Natural killer cell (primary cell): ENCODE measurements at regions not wholly inside any gene's neighbourhood (a gene's known extent, or its start where the extent isn't known, plus 50 kb on each side); places are given as distances from the start of the nearest gene placed in this dataset.

Experiments used
- ATAC-seq, 3 donors: fragments of 150-1000 bp in 2 of 3; fragments of 200-7000 bp in 1 of 3; cut with Tn5 transposase; 1 replicate in 1 of 3; 2 replicates in 2 of 3; pipeline ENCODE4 v1.10.0; 2021; ENCODE audit warnings: mild to moderate bottlenecking in 2 of 3, moderate library complexity in 2 of 3
- DNase-seq, 2 donors: peaks; one replicate each; pipeline versions ENCODE4 v3.0.0 to v3.0.0-alpha.2; 2013 to 2021; ENCODE audit warnings: mixed read lengths in 1 of 2
- H3K27ac ChIP-seq: one replicate; pipeline ENCODE4 v1.5.1; 2013; ENCODE audit warnings: mild to moderate bottlenecking, low read length
- H3K27me3 ChIP-seq: one replicate; pipeline ENCODE4 v1.6.1; 2013; ENCODE audit warnings: low read length; ENCODE audit not compliant: control insufficient read depth, insufficient read depth
- H3K36me3 ChIP-seq: one replicate; pipeline ENCODE4 v1.6.1; 2013; ENCODE audit warnings: low read length; ENCODE audit not compliant: control insufficient read depth, insufficient read depth
- H3K4me1 ChIP-seq: one replicate; pipeline ENCODE4 v1.6.1; 2013; ENCODE audit warnings: low read length; ENCODE audit not compliant: control insufficient read depth, insufficient read depth
- H3K4me3 ChIP-seq: one replicate; pipeline ENCODE4 v1.5.1; 2013; ENCODE audit warnings: low read length
- H3K9me3 ChIP-seq: one replicate; pipeline ENCODE4 v1.6.1; 2013; ENCODE audit warnings: low read length; ENCODE audit not compliant: control insufficient read depth, insufficient read depth
- H3K27ac Mint-ChIP-seq, 2 donors: one replicate each; pipeline ENCODE4 v1.8.0; 2022; ENCODE audit warnings: mild to moderate bottlenecking in 2 of 2, mixed read lengths in 2 of 2, moderate library complexity in 1 of 2
- H3K27me3 Mint-ChIP-seq, 2 donors: one replicate each; pipeline ENCODE4 v1.8.0; 2022; ENCODE audit warnings: low read depth in 2 of 2, mixed read lengths in 2 of 2
- H3K36me3 Mint-ChIP-seq: one replicate; pipeline ENCODE4 v1.8.0; 2022; ENCODE audit warnings: mixed read lengths
- H3K4me1 Mint-ChIP-seq, 2 donors: one replicate each; pipeline ENCODE4 v1.8.0; 2022; ENCODE audit warnings: mixed read lengths in 2 of 2
- H3K4me3 Mint-ChIP-seq: one replicate; pipeline ENCODE4 v1.8.0; 2022; ENCODE audit warnings: mild to moderate bottlenecking, moderate library complexity, mixed read lengths
- H3K9me3 Mint-ChIP-seq, 2 donors: one replicate each; pipeline ENCODE4 v1.8.0; 2022; ENCODE audit warnings: mixed read lengths in 2 of 2
- WGBS: methylation state at CpG from one replicate; pipeline ENCODE4 v1.1.7; 2013; ENCODE audit warnings: missing lambda C conversion rate; ENCODE audit not compliant: insufficient coverage; 5-methylcytosine and 5-hydroxymethylcytosine counted together
- intact Hi-C: fragments of 100-400 bp; cut with micrococcal nuclease; formaldehyde crosslinking; loops from one replicate; pipeline ENCODE4 v1.14.2; 2022
- TF ChIP-seq, protein P1 (sequence below): fragments of 200-600 bp; IDR thresholded peaks from one replicate; pipeline ENCODE4 v1.8.0; 2022; ENCODE audit warnings: antibody characterized with exemption

GRCh38 chr6:33875141-33875581, 71.4 kb upstream of the MLN start:
- H3K4me3 ChIP-seq: no peak overlapping the region
- H3K9me3 ChIP-seq: no peaks in the 10 kb centered on the region
- no peaks in the 10 kb centered on the region for H3K9me3 Mint-ChIP-seq
- ATAC-seq: no peak
- no peaks in the 10 kb centered on the region for H3K36me3 ChIP-seq
- intact Hi-C loops: no loop called here
- no peak overlapping the region for H3K4me3 Mint-ChIP-seq
- peaks cover 59 to 80% of the 10 kb centered on the region in 2 donors for H3K27me3 Mint-ChIP-seq
- no peak overlapping the region for H3K27ac Mint-ChIP-seq
- no peaks in the 10 kb centered on the region for H3K4me1 ChIP-seq
- 68% methylated on average over 6 of the region's 6 CpGs for WGBS
- TF ChIP-seq, protein P1, sequence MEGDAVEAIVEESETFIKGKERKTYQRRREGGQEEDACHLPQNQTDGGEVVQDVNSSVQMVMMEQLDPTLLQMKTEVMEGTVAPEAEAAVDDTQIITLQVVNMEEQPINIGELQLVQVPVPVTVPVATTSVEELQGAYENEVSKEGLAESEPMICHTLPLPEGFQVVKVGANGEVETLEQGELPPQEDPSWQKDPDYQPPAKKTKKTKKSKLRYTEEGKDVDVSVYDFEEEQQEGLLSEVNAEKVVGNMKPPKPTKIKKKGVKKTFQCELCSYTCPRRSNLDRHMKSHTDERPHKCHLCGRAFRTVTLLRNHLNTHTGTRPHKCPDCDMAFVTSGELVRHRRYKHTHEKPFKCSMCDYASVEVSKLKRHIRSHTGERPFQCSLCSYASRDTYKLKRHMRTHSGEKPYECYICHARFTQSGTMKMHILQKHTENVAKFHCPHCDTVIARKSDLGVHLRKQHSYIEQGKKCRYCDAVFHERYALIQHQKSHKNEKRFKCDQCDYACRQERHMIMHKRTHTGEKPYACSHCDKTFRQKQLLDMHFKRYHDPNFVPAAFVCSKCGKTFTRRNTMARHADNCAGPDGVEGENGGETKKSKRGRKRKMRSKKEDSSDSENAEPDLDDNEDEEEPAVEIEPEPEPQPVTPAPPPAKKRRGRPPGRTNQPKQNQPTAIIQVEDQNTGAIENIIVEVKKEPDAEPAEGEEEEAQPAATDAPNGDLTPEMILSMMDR: no peak
- DNase-seq: no peak
- no peaks in the 10 kb centered on the region for H3K4me1 Mint-ChIP-seq
- no peak overlapping the region for H3K27ac ChIP-seq
- no peaks in the 10 kb centered on the region for H3K36me3 Mint-ChIP-seq
- peaks cover 5% of the 10 kb centered on the region for H3K27me3 ChIP-seq

DNA sequence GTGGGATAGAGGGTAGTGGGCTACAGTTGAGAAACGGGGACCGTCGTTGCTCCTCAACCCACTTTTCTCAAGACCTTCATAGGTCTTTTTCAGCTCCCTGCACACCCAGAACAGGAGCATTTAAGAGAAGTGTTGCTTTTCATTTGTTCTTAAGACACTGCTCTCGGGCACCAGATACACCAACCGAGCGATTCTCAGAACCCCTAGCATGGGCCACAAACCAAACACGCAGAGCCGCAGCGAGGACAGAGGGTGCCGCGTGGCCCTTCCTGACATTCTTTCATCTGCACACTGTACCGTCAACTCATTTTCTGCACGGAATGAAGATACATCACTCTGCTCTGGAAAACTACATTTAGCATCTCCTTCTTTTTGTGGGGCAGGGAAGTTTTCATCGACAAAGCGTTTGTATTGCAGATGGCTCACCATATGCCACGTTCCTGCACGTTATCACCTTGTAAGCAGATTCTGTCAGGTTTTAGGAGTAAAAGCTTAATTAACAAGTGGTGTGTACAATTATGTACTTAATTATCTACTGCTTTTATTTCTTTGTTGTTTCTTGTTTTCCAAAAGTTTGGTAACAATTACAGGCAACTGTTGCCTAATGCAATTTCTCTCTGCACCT, 70.4 kb upstream of the MLN start:
- no peak for DNase-seq
- no peaks in the 10 kb centered on the region for H3K36me3 Mint-ChIP-seq
- no peaks in the 10 kb centered on the region for H3K4me1 Mint-ChIP-seq
- Histone ChIP-seq H3K36me3 (no peaks in the 10 kb centered on the region), H3K4me1 (no peaks in the 10 kb centered on the region), H3K27ac (no peak overlapping the region), H3K27me3 (peaks cover 12% of the 10 kb centered on the region), H3K4me3 (no peak overlapping the region), H3K9me3 (no peaks in the 10 kb centered on the region)
- no peak overlapping the region for H3K4me3 Mint-ChIP-seq
- no peak overlapping the region for H3K27ac Mint-ChIP-seq
- 93% methylated on average over 17 of the region's 17 CpGs for WGBS
- H3K9me3 Mint-ChIP-seq: no peaks in the 10 kb centered on the region
- TF ChIP-seq, protein P1: no peak
- intact Hi-C loops: no loop called here
- H3K27me3 Mint-ChIP-seq: peaks cover 62 to 76% of the 10 kb centered on the region in 2 donors
- no peak for ATAC-seq

- ATAC-seq (no peak), DNase-seq (no peak)
- Histone ChIP-seq H3K36me3 (no peaks in the 10 kb centered on the region), H3K27me3 (peaks cover 16% of the 10 kb centered on the region), H3K4me1 (no peaks in the 10 kb centered on the region), H3K4me3 (no peak overlapping the region), H3K27ac (no peak overlapping the region), H3K9me3 (no peaks in the 10 kb centered on the region)
- Mint-ChIP-seq H3K27ac (no peak overlapping the region), H3K4me1 (no peaks in the 10 kb centered on the region), H3K36me3 (no peaks in the 10 kb centered on the region), H3K9me3 (no peaks in the 10 kb centered on the region), H3K27me3 (peaks cover 60 to 78% of the 10 kb centered on the region in 2 donors), H3K4me3 (no peak overlapping the region)
- TF ChIP-seq, protein P1: no peak
- 83% methylated on average over 7 of the region's 7 CpGs for WGBS
- intact Hi-C loops: no loop called here
Observed at GRCh38 chr6:33872761-33873160, 69.0 kb upstream of the MLN start.

DNA sequence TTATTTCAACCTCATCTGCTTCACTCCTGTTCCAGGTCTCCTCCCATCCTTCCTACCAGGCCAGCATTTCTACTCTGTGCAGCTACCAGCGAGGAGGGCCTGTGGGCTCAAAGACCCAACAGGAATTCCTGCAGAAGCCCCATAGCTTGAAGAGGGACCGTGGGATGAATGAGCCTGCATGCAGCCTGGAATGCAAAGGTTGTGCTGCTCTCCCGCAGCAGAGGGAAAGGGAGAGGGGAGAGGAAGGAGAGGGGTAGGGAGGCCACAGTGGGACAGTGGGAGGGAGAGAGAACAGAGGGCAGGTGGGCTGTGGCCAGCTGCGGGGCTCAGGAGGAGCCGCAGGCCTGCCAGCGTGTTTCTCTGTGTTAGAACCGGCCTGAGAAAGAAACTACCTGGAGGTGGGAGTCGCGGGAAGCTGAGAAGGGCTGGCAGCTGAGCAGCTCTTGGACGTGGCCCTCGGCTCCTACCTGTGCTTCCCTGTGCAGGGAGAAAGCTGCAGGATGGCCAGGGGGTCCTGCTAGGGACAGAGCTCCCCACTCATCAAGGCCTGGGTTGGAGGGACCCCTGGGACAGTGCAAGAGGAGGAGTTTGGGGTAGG, 66.1 kb upstream of the MLN start:
- H3K9me3 ChIP-seq: no peaks in the 10 kb centered on the region
- TF ChIP-seq, protein P1: no peak
- H3K4me3 Mint-ChIP-seq: no peak overlapping the region
- H3K36me3 ChIP-seq: no peaks in the 10 kb centered on the region
- no peak overlapping the region for H3K27ac ChIP-seq
- peaks cover 62 to 84% of the 10 kb centered on the region in 2 donors for H3K27me3 Mint-ChIP-seq
- ATAC-seq (no peak), DNase-seq (no peak)
- H3K4me1 ChIP-seq: peaks cover 1% of the 10 kb centered on the region
- H3K27me3 ChIP-seq: peaks cover 32% of the 10 kb centered on the region
- H3K4me1 Mint-ChIP-seq: peaks cover 0 to 1% of the 10 kb centered on the region in 2 donors
- H3K9me3 Mint-ChIP-seq: no peaks in the 10 kb centered on the region
- no peak overlapping the region for H3K27ac Mint-ChIP-seq
- intact Hi-C loops: no loop called here
- H3K36me3 Mint-ChIP-seq: no peaks in the 10 kb centered on the region
- H3K4me3 ChIP-seq: no peak overlapping the region
- 83% methylated on average over 11 of the region's 11 CpGs for WGBS
